Left kidney (tissue), 1 donor: ENCODE measurements at regions not wholly inside any gene's neighbourhood (a gene's known extent, or its start where the extent isn't known, plus 50 kb on each side); places are given as distances from the start of the nearest gene placed in this dataset.
"Not testable (repeated sequence)": the region's sequence is repeated elsewhere in the genome, so short reads cannot be mapped to it uniquely, and the experiment has no call there.

Experiments used
- DNase-seq: peaks from one replicate; pipeline ENCODE4 v3.0.0-alpha.2; 2013

DNA sequence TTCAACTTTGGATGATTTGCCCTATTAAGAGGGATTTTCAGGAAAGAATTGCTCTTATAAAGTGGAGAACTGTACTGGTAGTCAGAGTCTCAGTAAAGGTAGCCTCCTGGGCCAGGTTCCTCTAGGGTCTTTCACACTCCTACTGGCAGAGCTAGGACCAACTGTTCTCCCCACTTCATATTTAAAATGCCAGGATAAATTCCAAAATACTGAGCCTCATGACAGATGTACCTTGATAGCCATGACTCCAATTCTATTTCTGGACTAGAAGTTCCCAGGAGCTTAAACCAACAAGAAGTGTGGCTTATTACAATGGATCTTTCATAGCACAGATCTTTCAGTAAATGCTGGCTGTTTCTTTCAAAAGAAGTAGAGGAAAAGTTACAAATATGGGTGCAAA, 126.5 kb downstream of the C12orf75 start:
- DNase-seq, result no peak

DNA sequence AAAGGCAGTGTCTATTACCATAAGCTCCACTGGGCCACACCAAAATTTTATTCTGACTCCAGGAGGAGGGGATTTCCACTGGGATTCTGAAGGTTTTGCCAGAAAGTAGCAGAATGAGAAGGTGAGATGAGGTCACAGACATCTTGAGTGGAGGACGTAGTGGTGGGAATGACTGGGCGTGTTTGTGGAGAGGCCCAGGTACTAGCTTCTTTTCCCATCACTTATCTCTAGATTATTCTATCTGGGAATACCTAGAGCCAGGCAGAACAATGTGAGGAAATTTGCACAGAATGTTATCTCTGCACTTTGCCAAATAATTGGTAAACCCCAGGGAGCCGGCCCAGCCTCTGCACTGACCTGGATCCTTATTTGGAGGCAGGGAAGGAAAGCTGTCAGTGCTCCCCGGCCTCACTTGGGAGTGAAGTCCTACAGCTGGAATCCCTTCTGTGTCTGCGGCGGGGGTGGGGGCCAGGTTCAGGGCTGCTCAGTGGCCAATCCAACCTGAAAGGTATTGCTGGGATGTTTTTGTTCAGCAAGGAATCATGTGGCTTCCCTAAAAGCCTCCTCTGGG, 129.4 kb downstream of the C12orf75 start:
- DNase-seq, result no peak

DNA sequence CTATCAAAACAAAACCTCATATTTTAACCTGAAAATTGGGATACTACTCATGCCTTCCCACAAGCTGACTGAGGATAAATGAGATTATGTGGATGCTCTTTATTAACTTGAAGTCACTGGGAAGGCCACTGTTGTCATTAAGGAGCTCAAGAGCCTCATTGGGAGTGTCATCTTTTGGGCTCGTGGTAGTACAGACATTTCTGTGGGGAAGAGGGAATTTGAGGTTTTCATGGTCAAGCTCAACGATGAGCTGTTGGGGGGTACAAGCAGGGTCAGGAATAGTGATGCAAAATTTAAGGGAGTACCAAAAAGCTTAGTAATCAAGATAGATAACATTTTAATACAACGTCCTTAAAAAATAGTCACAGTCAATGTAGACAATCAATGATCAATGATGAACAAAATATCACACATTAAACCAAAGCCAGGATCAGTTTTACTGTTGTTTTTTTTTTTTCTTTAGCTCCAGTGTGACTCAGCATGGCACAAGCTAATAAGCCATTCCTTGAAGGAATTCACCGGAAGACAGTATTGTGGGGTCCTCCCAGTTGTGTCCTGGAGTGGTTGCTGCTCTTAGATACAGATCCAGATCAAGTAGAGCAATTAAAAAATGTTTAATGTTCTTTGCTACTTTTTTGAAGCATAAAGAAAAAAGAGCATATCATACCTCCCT, 130.9 kb downstream of the C12orf75 start:
- no peak for DNase-seq

DNA sequence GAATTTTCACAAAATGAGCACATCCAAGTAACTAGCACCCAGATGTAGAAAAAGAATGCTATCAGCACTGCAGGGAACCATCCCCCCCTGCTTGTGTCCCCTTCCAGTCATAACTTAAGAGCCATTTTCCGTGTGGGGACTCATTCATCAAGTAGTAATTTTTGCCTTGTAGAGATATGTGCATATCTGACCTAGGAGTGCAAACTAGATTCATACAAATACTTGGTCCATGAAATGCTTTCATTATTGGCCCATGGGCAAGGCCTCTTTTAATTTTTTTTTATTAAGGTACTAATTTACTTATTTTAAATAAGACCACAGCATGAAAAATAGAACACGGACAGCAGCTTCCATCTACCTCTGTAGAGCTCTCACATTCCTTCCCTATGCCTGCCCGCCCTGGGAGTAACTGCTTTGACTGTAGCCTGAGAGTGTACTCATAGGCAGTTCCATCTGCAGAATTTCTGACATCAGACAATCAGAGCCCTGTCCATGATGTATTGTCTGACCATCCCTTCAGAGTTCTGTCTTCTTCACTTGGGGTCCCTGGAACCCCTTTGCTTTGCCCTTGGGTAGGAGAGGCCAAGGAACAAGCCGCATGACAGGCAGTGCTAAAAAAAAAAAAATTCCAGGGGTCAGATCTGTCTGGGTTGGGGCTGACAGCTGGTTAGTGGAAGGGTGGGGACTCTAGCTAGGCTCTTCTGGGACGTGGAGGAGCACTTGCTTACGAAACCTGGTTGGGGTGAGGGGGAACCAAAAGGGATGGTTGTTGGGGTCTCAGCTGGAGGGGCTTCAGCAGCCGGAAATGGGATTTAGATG, 131.7 kb downstream of the C12orf75 start:
- DNase-seq, result no peak

DNA sequence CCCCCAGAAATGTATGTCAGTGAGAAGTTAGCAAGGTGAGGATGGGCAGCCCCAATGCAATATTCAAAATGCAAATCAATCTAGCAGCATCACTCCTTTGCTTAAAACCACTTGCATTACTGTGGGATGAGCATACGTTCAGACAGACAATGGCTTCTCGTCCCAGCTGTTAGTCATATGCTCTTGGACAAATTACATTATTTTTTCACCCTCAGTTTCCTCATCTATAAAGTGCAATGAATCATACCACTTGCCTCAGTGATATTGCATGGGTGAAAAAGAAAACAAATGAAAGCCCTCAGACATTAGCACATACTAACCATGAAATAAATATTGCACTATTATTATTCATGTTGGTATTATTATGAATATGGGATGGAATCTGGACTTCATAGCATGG, 132.3 kb downstream of the C12orf75 start:
- DNase-seq, result no peak

DNA sequence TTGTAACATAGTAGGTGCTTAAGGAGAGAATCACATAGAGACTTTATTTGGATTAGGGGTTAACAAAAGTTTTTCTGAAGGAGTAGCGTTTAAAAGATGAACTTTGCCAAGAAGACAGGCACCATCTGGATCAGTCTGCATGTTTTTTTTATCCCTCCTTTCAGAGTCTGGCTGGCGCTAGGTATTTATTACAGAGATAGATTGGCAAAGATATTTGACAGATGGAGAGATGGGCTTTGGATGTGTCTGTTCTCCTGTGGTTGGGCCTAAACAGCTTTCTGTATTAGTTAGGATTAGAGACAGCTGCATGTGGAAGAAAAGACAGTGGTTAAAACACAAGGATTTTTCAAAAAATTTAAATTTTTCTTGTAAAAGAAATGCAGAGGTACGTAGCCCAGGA, 133.9 kb downstream of the C12orf75 start:
- DNase-seq, result no peak

DNA sequence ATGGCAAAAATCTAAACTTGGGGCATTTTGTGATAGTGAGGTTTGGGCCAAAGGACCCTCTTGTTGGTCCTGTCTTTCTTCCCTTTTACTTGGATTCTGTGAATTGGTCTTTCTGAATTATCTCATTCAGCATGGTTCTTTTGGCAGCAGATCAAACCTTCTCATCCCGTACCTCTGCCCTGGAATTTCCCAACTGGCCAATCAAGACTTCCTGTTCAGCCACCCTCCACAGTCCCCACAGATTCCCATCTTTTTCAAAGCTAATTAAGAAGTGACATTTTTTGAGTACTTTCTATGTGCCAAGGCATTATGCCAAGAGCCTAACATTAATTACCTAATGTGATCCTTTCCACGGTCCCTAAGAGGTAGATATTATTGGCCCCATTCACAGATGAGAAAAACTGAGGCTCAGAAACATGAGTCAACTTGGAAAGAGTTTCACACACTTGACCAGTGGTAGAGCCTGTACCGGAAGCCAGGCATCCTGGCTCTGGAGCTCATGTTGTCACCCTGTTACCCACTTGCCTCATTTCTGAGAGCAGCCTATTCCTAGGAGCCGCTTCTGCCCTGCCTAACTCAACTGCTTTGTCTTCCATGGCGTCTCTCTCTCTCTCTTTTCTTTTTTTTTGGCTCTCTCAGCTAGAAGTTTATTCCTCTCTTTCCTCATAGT, 135.9 kb downstream of the C12orf75 start:
- DNase-seq, result no peak

DNA sequence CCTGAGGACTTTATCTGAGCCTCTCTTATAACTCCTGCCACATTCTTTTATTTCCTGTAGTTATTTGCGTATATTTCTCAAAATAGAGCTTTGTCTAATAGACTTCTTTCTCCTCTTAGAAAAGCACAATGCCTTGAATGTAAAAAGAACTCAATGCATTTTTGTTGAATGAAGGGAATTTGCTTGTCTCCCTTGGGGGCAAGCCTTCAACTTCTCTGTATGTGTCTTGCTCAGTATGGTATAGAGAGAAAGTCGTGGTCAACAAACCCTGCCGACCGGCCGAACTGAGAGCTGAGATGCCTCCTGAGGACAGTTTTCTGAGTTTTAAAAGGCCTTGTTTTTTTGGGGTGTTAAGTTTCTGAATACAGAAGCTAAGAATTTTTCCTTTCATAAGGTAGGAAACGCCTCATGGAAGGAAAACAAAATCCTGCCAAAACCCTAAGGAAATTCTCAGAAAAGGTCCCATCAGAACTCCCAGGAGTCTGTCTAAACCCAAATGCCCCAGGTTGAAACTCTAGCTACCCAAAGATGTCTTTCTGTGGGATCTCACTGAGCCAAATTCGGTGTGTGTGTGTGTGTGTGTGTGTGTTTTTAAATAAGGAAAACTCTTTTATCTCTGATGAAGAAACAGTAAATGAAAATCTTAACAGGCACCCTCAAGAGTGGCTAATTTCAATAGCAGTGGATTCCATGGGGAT, 136.6 kb downstream of the C12orf75 start:
- no peak for DNase-seq

DNA sequence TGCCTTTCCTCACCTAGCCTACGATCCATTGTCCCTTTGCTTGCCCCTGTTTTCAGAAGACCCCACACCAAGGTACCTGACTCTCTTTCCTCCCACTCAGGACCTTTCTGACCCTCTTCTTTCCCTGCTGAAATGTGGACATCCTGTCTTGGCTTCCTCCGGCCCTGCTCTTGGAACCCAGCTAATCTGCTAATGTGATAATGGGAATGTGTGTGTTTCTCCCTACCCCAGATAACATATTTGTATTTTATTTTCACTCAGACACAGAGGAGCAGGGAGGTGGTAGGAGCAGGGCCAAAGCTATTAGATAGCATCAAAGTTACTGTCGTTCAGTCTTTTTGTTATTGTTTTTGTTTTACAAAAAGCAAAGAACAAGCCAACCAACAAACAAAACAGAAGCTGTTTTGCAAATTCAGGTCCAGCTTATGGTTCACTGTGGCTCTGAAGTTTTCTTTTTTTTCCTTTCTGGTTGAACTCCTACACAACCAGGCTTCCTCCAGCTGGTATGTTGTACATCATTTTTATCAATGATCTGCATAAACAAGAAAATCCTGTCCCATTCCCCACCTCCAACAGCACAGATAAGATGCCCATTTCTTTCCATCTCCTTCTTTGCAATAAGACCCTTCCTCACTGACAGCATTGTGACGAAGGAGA, 137.3 kb downstream of the C12orf75 start:
- no peak for DNase-seq

DNA sequence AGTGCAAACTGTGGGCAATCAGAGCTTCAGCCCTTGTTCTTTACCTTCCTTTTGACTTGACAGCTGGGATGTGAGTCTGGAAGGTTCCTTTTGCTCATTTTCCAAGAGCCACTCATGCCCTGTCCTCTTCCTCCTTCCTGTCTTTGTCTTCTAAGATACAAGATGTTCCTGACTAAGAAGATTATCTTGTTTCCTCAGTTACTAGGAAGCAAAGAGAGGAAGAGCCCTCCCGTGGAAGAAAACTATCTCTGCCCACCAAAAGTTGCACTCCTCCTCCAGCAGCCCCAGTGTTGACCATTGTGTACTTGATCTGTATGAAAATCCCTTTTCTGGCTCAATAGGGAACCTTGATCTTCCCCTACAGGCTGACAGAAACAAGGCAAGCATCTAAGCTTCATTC, 138.0 kb downstream of the C12orf75 start:
- DNase-seq, result no peak

DNA sequence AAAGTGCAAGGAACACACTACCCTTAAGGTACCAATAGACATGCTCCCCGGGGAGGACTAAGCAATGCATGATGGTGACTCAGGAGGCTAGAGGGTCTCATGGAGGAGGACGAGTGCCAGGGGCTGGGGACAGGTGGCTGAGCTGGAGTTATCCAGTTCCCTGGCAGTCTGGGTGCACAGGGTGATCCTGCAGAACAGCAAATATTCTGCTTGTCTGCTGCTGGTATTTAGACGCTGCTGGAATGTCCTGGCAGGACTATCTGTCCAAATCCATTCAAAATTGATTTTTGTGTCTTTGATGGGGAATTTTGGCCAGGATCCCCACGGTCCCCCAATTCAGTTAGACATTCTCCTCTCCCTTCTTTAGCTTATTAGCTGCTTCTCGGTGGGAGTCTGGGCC, 138.7 kb downstream of the C12orf75 start:
- DNase-seq, result no peak

DNA sequence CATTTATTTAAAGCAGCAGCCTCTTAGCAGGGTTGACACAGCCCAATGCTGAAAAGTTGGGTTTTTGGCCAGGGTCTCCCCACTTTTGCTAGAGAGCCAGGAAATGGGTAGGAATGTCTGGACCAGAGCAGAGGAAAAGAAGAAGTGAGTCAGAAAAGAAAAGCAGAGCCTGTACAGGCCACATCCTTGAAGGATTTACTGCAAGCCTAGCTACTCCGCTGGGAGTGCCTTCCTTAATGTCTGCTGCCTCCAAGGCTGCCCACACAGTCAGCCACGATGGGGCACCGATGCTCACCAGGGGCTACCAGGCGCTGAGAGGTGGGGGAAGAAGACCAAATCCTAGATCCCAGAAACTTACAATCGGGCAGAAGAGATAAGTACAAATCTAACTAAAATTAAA, 139.2 kb downstream of the C12orf75 start:
- no peak for DNase-seq

DNA sequence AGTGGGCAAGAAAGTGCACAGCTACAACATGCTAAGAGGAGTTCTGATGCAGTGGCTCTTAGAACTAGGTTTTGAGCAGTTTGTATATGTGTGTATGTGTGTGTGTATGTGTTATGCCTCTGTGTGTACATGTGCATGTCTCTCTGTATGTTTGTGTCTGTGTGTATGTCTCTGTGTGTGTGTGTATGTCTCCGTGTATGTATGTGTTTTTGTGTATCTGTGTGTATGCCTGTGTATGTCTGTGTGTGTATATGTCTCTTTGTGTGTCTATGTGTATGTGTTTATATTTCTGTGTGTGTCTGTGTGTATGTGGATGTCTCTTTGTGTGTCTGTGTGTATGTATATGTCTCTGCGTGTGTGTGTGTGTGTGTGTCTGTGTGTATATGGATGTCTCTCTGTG, 139.6 kb downstream of the C12orf75 start:
- no peak for DNase-seq

DNA sequence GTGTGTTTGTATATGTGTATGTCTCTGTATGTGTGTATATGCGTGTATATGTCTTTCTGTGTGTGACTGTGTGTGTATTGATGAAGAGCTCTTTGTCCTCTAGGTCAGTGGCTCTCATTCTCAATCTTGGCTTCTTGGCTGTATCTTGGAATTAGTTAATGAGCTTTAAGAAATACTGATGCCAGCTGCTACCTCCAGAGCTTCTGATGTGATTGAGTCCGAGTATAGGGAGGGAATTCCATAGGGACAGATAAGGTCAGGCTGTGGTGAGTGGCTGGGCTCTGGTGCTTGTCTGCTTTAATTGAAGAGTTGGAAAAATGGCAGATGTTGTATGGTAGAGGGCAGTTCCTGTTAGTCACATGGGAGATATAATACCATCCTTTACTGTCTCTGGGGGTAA, 140.1 kb downstream of the C12orf75 start:
- DNase-seq, result no peak

DNA sequence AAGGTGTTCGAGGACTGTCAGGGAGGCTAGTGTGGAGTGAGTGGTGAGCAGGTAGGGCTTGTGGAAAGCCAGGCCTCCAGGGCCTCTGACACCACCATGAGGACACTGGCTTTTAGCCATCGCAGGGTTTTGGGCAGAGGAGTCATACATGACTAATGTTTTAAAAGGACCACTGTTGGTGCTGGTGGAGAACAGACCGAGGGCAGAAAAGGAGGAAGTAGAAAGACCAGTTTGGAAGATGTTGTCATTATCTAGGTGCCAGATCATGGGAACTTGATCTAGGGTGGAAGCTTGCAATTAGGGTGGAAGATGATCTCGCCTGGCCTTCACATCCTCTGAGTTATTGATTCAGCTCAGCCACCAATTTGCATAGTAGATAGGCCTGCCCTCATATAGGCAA, 144.2 kb downstream of the C12orf75 start:
- DNase-seq, result no peak

DNA sequence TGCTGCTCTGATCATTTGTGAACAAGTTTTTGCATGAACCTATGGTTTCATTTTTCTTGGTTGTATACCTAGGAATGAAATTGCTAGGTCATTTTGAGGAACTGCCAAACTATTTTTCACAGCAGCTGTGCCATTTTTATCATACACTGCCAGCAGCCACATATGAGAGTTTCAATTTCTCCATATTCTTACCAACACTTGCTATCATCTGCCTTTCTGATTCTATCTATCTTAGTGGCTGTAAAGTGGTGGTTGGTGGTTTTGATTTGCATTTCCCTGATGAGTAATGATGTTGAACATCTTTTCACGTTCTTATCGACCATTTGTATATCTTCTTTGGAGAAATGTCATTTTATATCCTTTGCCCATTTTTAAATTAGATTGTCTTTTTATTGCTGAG, 146.1 kb downstream of the C12orf75 start:
- no peak for DNase-seq

DNA sequence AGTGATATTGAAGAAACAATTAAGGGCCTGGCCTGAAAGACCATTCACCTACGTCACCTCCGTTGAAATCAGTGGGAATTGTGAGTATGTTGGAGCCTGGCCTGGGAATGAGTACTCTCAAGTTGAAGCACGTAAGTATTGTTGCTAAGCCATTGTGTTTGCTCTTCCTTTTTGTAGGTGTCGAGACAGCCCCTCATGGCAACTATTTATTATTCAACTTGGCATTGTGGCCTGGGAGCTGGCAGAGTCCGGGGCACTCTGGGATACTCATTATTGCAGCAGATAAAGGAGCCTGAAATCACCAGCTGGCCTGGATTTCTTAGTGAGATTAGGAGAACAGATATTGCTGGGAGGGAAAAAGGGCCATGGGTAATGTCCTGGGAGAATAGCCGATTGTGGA, 147.4 kb downstream of the C12orf75 start:
- DNase-seq, result no peak

DNA sequence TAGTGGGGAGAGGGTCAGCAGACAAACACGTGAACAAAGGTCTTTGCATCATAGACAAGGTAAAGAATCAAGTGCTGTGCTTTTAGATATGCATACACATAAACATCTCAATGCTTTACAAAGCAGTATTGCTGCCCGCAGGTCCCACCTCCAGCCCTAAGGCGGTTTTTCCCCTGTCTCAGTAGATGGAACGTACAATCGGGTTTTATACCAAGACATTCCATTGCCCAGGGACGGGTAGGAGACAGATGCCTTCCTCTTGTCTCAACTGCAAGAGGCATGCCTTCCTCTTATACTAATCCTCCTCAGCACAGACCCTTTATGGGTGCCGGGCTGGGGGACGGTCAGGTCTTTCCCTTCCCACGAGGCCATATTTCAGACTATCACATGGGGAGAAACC, 148.3 kb downstream of the C12orf75 start:
- DNase-seq, result not testable (repeated sequence)

DNA sequence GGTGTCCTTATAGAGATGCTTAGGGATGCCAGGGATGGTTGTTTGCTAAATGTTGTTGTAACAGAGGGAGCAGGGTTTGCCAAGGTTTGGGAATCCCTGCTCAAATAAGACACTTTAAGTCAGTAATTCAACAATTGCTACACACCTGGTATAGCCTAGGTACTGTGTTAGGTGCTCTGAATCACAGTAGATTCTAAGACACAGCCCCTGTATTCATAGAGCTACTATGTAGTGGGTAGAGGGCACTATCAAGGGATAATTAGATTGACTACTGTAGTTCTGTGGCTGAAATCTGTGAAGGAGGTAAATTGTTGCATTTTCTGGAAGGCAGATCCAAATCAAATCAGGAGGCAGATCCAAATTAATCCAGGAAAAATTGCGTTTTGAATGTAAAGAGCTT, 149.2 kb downstream of the C12orf75 start:
- DNase-seq, result no peak

DNA sequence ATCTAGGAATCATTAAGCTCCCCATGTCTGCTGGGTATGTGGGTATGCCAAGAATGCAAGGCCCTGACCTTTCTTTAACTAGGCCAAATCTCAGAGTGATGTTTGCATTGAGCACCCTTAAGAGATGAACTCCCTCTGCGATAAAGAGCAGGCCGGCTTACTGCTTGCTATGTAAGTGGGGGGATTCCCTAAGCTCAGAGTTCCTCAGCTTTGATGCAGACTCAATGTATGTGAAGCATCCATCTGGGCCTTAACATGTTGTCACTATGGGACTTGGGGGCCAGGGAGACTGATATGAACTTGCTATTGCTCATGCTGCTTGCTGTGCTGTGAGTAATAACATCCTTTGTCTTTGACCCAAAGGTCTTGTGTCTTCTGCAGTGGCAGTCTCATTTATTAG, 149.7 kb downstream of the C12orf75 start:
- no peak for DNase-seq

DNA sequence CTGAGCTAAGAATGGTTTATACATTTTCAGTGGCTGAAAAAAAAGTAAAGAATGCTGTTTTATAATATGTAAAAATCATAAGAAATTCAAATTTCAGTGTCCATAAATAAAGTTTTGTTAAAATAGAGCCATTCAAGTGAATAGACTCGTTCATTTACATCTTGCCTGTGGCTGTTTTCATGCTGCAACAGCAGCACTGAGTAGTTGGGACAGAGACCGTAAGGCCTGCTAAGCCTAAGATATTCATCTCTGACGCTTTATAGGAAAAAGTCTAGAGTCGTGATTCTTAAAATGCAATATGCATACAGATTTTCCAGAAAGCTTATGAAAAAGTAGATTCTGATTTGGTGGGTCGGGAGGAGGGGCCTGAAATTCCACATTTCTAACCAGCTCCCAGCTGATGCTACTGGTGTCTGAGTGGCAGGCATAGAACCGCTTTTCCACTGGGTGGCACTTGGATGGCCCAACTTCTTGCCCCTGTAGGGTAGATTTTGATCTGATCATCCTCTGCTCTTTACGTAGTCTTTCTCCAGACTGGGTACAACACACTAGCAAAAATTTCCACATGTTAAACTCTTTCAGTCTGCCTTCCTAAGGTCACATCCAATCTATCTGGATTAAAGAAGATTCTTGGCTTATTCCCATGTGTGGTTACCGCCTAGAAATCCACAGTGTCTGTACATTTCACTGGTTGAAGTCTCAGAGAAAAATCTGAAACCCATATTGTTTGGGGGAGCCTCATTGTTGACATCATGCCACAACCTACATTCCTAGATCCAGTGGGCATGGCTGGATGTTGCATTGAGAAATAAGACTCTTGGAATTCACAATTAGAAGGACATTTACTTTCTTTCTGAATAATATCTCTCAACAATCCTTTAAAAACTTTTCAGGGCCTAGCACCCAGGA, 151.2 kb downstream of the C12orf75 start:
- no peak for DNase-seq
